Dermis microvascular lymphatic vessel endothelial cell (primary cell): ENCODE measurements at regions not wholly inside any gene's neighbourhood (a gene's known extent, or its start where the extent isn't known, plus 50 kb on each side); places are given as distances from the start of the nearest gene placed in this dataset.

Source experiments
- DNase-seq, 2 donors: peaks; one replicate each; pipeline versions ENCODE4 v3.0.0 to v3.0.0-alpha.2; 2010; ENCODE audit warnings: low read depth in 2 of 2

- DNase-seq = no peak
Observed at GRCh38 chr13:44093607-44094564, 214.2 kb downstream of the LACC1 start.

DNA sequence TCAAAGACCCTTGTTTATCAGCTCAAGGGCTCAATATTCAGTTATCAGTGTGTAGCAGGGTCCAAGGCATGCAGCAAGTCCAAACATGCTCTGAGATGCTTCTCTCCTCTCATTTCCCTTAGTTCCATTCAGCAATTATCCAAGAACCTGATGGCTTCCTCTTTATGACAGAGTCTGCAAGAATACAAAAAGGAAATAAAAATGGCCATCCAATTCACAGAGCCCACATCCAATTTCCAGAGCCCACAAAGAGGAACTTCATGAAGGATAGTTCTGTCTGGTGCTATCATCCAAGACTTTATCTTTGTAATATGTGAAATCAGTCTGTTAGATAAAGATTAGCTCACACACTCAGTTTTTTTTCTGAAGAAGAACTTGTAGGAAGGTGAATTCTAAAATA is 217.2 kb downstream of the LACC1 start:
- no peak for DNase-seq

DNA sequence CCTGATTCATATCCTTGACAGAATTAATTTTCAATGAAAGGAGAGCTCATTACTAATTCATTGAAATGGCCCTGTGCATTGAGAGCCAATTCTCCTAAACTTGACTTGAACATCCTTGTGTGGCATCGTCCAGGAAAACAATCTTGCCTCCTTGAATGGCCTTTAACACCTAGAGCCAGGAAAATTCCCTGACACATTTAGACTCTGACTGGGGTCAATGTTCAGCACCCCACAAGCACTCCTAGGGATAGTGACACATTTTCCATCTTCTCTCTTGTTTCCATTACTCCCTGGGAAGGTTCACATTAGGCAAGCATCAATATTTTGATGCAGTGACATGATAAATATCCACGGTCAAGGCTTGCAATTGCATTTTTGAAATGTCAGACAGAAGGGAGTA is 218.9 kb downstream of the LACC1 start:
- DNase-seq = no peak

DNA sequence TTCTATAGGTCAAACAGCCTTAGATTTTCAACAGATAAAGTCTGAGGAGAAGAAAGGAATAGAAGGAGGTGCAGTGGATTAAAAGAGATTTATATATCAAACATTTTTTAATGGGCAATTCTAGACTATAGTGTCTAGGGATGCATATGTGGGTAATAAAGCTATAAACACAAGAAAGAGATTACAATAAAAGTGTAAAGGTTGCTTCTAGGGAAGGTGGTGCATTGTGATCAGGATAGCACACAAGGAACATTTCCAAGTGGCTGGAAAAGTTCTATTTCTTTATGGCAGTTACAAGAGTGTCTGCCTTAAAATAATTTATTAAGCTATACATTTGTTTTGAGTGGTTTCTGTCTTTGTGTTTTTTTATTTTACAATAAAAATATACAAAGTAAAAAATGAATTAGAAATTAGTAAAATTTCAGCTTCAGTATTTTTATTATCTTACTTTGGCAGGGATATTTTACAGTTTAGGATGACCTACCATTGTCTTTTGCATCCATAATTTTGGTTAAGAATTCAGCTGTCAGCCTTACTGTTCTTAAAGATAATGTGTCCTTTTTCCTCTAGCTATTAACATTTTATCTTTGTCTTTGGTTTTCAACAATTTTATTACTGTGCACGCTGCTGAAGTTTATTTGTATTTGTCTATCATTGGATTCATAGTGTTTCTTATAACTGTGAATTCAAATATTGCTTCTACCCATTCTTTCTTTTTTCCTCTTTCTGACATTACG is 221.8 kb downstream of the LACC1 start:
- no peak for DNase-seq

- DNase-seq = no peak
Observed at GRCh38 chr13:44103429-44104196, 223.9 kb downstream of the LACC1 start.

- DNase-seq = no peak
Observed at GRCh38 chr13:44104197-44104490, 224.4 kb downstream of the LACC1 start.

GRCh38 chr13:44104969-44105368 is 225.3 kb downstream of the LACC1 start:
- no peak for DNase-seq

GRCh38 chr13:44106266-44107152 is 226.8 kb downstream of the LACC1 start:
- no peak for DNase-seq

GRCh38 chr13:44107357-44108121 is 227.8 kb downstream of the LACC1 start:
- DNase-seq = no peak

DNA sequence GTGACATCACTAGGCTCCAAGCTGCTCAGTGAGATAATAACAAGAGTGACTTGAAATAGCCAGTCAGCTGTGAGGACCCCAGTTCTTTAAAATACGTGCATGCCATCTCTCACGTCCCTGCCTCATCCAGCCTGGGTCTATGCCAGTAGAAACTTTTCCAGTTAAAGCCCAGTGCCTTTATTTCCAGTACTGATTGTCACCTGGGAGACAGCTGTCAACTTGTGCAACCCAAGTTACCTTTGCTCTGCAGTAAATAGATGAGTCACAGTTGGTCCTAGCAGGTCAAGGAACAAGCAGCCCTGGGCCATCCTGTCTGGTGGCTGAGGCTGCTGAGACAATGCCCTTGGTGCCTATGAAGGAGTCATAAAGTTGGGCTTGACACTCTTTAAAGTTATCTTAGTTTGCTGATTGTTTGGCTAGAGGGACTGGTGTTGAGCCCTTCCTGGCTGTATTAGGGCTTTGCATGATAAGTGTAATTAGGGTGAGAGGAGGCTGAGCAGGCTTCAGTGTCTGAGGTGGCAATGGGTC is 228.7 kb downstream of the LACC1 start:
- DNase-seq = peak; percentile 10 to 42

GRCh38 chr13:44110091-44110621 is 230.5 kb downstream of the LACC1 start:
- DNase-seq = no peak

GRCh38 chr13:44111701-44112100 is 232.0 kb downstream of the LACC1 start:
- no peak for DNase-seq

GRCh38 chr13:44112700-44113329 is 233.1 kb downstream of the LACC1 start:
- no peak for DNase-seq

DNA sequence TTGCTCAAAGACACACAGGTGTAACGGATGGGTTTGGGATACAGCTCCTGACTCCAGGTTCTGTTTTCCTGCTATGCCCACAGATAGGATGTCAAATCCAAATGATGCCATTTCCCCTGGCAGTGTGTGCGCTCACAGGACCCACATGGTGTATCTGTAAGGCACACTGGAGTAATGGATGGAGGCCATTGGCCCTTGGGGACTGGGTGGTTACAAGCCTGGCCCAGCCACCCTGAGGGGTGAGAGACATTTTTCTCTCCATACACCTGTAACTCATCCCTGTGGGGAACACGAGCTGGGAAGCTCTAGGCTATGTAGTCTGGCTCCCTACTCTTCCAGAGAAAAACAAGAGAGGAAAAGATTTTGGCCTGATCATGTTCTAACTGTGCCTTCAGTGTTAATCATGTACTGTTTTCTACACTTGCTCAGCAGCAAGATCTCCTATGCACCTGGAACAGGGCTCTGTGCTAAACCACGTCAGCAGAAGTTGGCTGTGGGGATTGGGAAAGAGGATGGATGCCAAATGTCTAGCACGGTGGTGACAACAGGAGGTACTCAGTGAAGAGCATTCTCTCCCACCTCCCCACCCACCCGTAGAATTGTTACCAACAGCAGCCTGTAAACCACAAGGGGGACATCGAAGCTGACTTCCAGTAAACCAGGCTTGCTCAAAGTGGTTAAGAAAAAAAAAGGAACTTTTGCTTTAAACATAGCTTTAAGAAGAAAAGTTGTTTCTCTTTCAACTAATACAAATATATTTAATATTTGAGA is 237.0 kb downstream of the LACC1 start:
- DNase-seq = peak in 1 of 2 donors; percentile 26

DNA sequence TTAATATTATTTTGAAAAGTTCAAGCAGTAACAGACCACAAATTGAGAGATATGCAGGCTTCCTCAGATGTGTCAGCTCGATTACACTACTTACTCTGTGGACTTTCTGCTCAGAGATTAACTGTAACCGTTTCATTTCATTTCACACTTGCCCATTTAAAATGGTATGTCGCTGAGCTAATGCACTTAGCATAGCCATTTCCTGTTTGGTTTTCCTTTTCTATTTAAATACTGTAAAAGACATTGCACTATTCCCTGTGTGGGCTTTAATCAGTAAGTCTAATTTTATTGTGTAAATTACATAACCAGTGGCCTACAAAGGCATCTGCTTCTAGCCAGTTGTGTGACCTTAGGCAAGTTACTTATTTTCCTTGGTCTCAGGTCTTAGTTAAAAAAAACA is 237.6 kb downstream of the LACC1 start:
- peak in 1 of 2 donors; percentile 46 for DNase-seq

GRCh38 chr13:44117816-44118215 is 238.1 kb downstream of the LACC1 start:
- DNase-seq = no peak

DNA sequence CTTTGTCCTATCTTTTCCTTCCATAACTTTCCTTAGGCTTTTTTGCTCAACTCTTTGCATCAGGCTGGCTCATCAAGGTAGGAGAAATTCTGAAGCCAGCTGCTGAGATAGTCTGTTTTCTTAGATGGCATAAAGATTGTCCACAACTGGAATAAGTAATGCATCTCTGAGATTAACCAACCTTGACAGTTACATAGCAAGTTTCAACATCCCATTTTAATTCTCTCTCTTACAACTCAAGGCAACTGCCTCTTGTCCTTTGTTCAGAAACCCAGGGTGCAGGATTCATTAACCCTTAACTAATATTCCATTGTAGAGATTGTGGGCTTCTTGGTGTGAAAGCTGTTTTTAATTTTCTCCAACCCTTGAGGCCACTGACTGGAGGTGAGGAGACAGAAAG is 239.2 kb downstream of the LACC1 start:
- DNase-seq = no peak

GRCh38 chr13:44120043-44120442 is 240.3 kb downstream of the LACC1 start:
- no peak for DNase-seq
